ENCODE measurements at regions not wholly inside any gene's neighbourhood (a gene's known extent, or its start where the extent isn't known, plus 50 kb on each side); places are given as distances from the start of the nearest gene placed in this dataset.

GRCh38 chr13:22375151-22375550 lies 704.3 kb downstream of the FGF9 start:
- TF ChIP-seq POLR2A (IDR thresholded peaks at IDR 0.05; ENCODE audit: control extremely low read depth in 1 of 2, low read depth in 2 of 2, low read length in 2 of 2) (no peak), EP300 (IDR thresholded peaks at IDR 0.05; ENCODE audit: borderline replicate concordance in 1 of 2, low read depth in 2 of 2, low read length in 2 of 2) (no peak)
- TF ChIP-seq, protein P1, sequence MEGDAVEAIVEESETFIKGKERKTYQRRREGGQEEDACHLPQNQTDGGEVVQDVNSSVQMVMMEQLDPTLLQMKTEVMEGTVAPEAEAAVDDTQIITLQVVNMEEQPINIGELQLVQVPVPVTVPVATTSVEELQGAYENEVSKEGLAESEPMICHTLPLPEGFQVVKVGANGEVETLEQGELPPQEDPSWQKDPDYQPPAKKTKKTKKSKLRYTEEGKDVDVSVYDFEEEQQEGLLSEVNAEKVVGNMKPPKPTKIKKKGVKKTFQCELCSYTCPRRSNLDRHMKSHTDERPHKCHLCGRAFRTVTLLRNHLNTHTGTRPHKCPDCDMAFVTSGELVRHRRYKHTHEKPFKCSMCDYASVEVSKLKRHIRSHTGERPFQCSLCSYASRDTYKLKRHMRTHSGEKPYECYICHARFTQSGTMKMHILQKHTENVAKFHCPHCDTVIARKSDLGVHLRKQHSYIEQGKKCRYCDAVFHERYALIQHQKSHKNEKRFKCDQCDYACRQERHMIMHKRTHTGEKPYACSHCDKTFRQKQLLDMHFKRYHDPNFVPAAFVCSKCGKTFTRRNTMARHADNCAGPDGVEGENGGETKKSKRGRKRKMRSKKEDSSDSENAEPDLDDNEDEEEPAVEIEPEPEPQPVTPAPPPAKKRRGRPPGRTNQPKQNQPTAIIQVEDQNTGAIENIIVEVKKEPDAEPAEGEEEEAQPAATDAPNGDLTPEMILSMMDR (IDR thresholded peaks at IDR 0.05; ENCODE audit: control extremely low read depth in 1 of 3, insufficient read depth in 1 of 3, low read depth in 1 of 3, low read length in 3 of 3) = no peak
